ENCODE measurements at regions not wholly inside any gene's neighbourhood (a gene's known extent, or its start where the extent isn't known, plus 50 kb on each side); places are given as distances from the start of the nearest gene placed in this dataset.
"Not testable (repeated sequence)": the region's sequence is repeated elsewhere in the genome, so short reads cannot be mapped to it uniquely, and the experiment has no call there.

DNA sequence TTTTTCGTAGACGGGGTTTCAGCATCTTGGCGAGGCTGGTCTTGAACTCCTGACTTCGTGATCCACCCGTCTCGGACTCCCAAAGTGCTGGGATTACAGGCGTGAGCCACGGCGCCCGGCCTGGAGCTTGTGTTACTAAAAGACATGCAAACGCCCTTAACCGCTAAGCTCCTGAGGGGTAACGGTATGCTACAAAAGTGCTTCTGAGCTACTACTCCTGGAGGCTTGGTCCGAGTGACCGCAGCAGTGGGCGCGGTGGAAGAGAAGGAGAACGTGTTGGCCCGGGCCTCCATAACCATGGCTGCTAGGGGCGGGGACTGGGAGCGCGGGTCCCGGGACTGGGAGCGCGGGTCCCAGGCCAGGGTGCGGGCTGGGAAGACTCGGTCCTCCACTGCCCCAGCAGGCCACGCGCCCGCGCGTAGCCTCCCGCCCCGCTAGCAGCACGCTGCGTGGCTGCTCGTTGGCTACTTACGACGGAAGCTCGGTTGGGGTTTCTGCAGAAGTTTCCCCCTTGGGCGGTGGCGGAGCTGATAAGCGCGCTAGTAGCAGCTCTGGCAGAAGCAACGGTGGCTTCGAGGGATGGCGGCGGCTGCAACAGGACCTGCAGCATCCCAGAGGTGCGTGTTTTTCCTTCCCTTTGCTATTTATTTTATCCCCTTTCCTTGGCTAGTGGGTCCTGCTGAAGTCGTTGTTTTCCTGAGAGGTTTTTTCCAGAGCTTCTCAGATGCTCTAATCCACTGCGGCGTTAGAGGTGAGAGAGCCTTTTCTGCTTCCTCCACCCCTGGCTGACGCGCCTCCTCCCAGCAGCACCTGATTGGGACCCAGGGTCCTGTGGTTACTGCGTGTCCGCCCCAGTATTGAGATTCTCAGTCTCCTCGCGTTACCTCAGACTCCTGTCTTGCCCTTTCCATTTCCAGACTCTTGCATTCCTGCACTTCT lies 69.2 kb upstream of the CCDC180 start:
- Histone ChIP-seq H4K20me1 (ENCODE audit: low read length) (no peaks in the 10 kb centered on the region), H3K27ac (ENCODE audit: low read length) (peak overlapping the region; percentile 34), H2AFZ (ENCODE audit: low read length) (peak overlapping the region; percentile 86), H3K27me3 (ENCODE audit: low read length) (no peaks in the 10 kb centered on the region), H3K9ac (ENCODE audit: low read length) (peak overlapping the region; percentile 62), H3K4me2 (ENCODE audit: low read length) (peak overlapping the region; percentile 84), H3K9me3 (ENCODE audit: low read length) (no peaks in the 10 kb centered on the region), H3K79me2 (ENCODE audit: low read length) (peaks cover 6% of the 10 kb centered on the region; the same call in 1 of the 2 replicates), H3K4me3 (ENCODE audit: low read length) (peak overlapping the region; percentile 80), H3K9me2 (replicated peaks; ENCODE audit: low read length) (no peaks in the 10 kb centered on the region), H3K36me3 (ENCODE audit: low read depth, low read length) (no peaks in the 10 kb centered on the region), H3F3A (ENCODE audit: low read length, unreplicated experiment) (no peaks in the 10 kb centered on the region), H3K4me1 (ENCODE audit: insufficient read depth, low read length) (peaks cover 6% of the 10 kb centered on the region; the same call in 1 of the 2 replicates)
- ChIA-PET CTCF (interaction anchor here (0.6 kb wide), 2 partner anchors 200 to 354 kb away, joined by 3 read pairs; no protein-coding TSS in a partner anchor), POLR2A (ENCODE audit: unreplicated experiment) (no interaction called here)
- intact Hi-C loops (cut with micrococcal nuclease) = no loop called here
- peak; percentile 68 for DNase-seq
- ATAC-seq = peak; percentile 94
- TF ChIP-seq, protein P1, sequence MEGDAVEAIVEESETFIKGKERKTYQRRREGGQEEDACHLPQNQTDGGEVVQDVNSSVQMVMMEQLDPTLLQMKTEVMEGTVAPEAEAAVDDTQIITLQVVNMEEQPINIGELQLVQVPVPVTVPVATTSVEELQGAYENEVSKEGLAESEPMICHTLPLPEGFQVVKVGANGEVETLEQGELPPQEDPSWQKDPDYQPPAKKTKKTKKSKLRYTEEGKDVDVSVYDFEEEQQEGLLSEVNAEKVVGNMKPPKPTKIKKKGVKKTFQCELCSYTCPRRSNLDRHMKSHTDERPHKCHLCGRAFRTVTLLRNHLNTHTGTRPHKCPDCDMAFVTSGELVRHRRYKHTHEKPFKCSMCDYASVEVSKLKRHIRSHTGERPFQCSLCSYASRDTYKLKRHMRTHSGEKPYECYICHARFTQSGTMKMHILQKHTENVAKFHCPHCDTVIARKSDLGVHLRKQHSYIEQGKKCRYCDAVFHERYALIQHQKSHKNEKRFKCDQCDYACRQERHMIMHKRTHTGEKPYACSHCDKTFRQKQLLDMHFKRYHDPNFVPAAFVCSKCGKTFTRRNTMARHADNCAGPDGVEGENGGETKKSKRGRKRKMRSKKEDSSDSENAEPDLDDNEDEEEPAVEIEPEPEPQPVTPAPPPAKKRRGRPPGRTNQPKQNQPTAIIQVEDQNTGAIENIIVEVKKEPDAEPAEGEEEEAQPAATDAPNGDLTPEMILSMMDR (conservative IDR thresholded peaks at IDR 0.05; ENCODE audit: low read depth, low read length) = no peak
- TF ChIP-seq EZH2 (IDR thresholded peaks at IDR 0.05; ENCODE audit: low read length, unreplicated experiment) (no peak), EZH2phosphoT487 (IDR thresholded peaks at IDR 0.05; ENCODE audit: borderline replicate concordance, low read length) (no peak)
- BruUV-seq (replicated peaks) = TSS peak; percentile 73

DNA sequence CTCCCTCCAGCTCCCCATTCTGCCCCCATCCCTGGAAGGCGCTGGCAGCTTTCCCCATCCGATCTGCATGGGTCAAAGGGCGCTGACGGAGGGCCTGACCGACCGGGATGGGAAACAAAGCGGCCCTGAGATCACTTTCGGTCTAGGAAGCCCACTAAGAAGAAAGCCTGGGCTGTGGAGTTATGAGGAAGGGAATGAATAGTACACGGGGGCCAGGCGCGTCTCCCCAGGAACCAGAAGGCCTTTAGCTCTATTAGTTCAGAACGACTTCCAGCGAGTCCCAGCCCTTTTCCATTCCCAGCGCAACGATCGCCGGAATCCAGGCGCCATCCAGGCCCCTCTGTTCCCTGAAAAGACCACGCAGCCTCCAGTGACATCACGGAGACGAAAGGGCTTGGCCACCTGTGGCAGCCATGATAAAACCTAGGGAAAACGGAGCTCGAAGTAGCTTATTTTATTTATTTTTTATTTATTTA lies 70.1 kb upstream of the CCDC180 start:
- H3K36me3 ChIP-seq (ENCODE audit: low read depth, low read length) = no peaks in the 10 kb centered on the region
- ChIA-PET CTCF (interaction anchor here (0.6 kb wide), 2 partner anchors 199 to 353 kb away, joined by 3 read pairs; no protein-coding TSS in a partner anchor), POLR2A (ENCODE audit: unreplicated experiment) (no interaction called here)
- no peak overlapping the region for H2AFZ ChIP-seq (ENCODE audit: low read length)
- H3K9me2 ChIP-seq (replicated peaks; ENCODE audit: low read length) = no peaks in the 10 kb centered on the region
- TF ChIP-seq, protein P1 (conservative IDR thresholded peaks at IDR 0.05; ENCODE audit: low read depth, low read length) = no peak
- TF ChIP-seq EZH2phosphoT487 (IDR thresholded peaks at IDR 0.05; ENCODE audit: borderline replicate concordance, low read length) = no peak
- no peak for TF ChIP-seq EZH2 (IDR thresholded peaks at IDR 0.05; ENCODE audit: low read length, unreplicated experiment)
- H3K9me3 ChIP-seq (ENCODE audit: low read length) = no peaks in the 10 kb centered on the region
- H3K79me2 ChIP-seq (ENCODE audit: low read length) = peaks cover 6% of the 10 kb centered on the region; the same call in 1 of the 2 replicates
- H3K27ac ChIP-seq (ENCODE audit: low read length) = no peak overlapping the region
- no peak for DNase-seq
- H3K9ac ChIP-seq (ENCODE audit: low read length) = no peak overlapping the region
- H3K4me1 ChIP-seq (ENCODE audit: insufficient read depth, low read length) = peaks cover 6% of the 10 kb centered on the region; the same call in 1 of the 2 replicates
- BruUV-seq (replicated peaks) = no TSS peak
- no peak overlapping the region for H3K4me2 ChIP-seq (ENCODE audit: low read length)
- H4K20me1 ChIP-seq (ENCODE audit: low read length) = no peaks in the 10 kb centered on the region
- no peaks in the 10 kb centered on the region for H3F3A ChIP-seq (ENCODE audit: low read length, unreplicated experiment)
- intact Hi-C loops (cut with micrococcal nuclease) = no loop called here
- no peaks in the 10 kb centered on the region for H3K27me3 ChIP-seq (ENCODE audit: low read length)
- no peak for ATAC-seq
- H3K4me3 ChIP-seq (ENCODE audit: low read length) = no peak overlapping the region

DNA sequence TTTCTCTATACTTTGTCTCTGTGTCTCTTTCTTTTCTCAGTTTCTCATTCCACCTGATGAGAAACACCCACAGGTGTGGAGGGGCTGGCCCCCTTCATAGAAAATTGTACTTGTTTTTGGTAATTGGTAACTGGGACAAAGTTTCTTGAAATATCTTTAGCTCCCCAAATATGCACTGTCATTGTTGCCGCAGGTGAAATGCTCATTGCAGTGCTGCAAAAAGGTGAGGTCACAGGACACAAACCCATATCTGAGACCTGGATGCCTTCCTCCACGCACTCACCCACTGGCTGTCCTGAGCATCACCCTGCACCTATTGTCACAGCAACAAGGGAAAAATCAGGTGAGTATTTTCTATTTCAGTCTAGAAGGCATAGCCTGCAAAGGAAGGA lies 74.5 kb upstream of the CCDC180 start:
- H3K9ac ChIP-seq (ENCODE audit: low read length); H3K27ac ChIP-seq (ENCODE audit: low read length); ATAC-seq; H3K36me3 ChIP-seq (ENCODE audit: low read depth, low read length); intact Hi-C loops (cut with micrococcal nuclease); H3K9me3 ChIP-seq (ENCODE audit: low read length); H4K20me1 ChIP-seq (ENCODE audit: low read length); CTCF ChIA-PET; H3K4me1 ChIP-seq (ENCODE audit: insufficient read depth, low read length); POLR2A ChIA-PET (ENCODE audit: unreplicated experiment); H2AFZ ChIP-seq (ENCODE audit: low read length); H3K9me2 ChIP-seq (replicated peaks; ENCODE audit: low read length); DNase-seq; BruUV-seq (replicated peaks); H3K79me2 ChIP-seq (ENCODE audit: low read length); H3K4me3 ChIP-seq (ENCODE audit: low read length); H3F3A ChIP-seq (ENCODE audit: low read length, unreplicated experiment); H3K4me2 ChIP-seq (ENCODE audit: low read length); H3K27me3 ChIP-seq (ENCODE audit: low read length): not testable (repeated sequence)

DNA sequence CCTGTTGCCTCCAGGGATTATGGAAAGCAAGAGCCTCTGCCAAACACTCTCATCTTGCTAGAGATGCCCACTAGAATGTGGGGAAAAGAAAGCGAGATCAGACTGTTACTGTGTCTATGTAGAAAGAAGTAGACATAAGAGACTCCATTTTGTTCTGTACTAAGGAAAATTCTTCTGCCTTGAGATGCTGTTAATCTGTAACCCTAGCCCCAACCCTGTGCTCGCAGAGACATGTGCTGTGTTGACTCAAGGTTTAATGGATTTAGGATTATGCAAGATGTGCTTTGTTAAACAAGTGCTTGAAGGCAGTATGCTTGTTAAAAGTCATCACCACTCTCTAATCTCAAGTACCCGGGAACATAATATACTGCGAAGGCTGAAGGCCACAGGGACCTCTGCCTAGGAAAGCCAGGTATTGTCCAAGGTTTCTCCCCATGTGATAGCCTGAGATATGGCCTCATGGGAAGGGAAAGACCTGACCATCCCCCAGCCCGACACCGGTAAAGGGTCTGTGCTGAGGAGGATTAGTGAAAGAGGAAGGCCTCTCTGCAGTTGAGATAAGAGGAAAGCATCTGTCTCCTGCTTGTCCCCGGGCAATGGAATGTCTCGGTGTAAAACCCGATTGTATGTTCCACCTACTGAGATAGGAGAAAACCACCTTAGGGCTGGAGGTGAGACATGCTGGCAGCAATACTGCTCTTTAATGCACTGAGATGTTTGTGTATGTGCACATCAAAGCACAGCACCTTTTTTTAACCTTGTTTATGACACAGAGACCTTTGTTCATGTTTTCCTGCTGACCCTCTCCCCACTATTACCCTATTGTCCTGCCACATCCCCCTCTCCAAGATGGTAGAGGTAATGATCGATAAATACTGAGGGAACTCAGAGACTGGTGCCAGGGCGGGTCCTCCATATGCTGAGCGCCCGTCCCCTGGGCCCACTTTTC lies 75.1 kb upstream of the CCDC180 start:
- H2AFZ ChIP-seq (ENCODE audit: low read length); H3K79me2 ChIP-seq (ENCODE audit: low read length); H3K9me2 ChIP-seq (replicated peaks; ENCODE audit: low read length); H4K20me1 ChIP-seq (ENCODE audit: low read length); H3K4me3 ChIP-seq (ENCODE audit: low read length); POLR2A ChIA-PET (ENCODE audit: unreplicated experiment); H3K4me2 ChIP-seq (ENCODE audit: low read length); H3K9ac ChIP-seq (ENCODE audit: low read length); intact Hi-C loops (cut with micrococcal nuclease); DNase-seq; H3K36me3 ChIP-seq (ENCODE audit: low read depth, low read length); H3K27ac ChIP-seq (ENCODE audit: low read length); ATAC-seq; BruUV-seq (replicated peaks); H3K9me3 ChIP-seq (ENCODE audit: low read length); H3K4me1 ChIP-seq (ENCODE audit: insufficient read depth, low read length); H3K27me3 ChIP-seq (ENCODE audit: low read length); CTCF ChIA-PET; H3F3A ChIP-seq (ENCODE audit: low read length, unreplicated experiment): not testable (repeated sequence)
